B cell (primary cell): ENCODE measurements at regions not wholly inside any gene's neighbourhood (a gene's known extent, or its start where the extent isn't known, plus 50 kb on each side); places are given as distances from the start of the nearest gene placed in this dataset.

Experiments used
- EZH2 ChIP-seq: IDR thresholded peaks from 2 replicates; pipeline ENCODE4 v1.6.1; 2012; ENCODE audit warnings: borderline replicate concordance, low read depth, mild to moderate bottlenecking, moderate library complexity, low read length; ENCODE audit not compliant: insufficient read depth, poor library complexity, severe bottlenecking
- TF ChIP-seq, protein P1 (sequence below): fragments of 200-600 bp; IDR thresholded peaks from one replicate; pipeline ENCODE4 v1.8.0; 2022; ENCODE audit warnings: antibody characterized with exemption, mild to moderate bottlenecking

DNA sequence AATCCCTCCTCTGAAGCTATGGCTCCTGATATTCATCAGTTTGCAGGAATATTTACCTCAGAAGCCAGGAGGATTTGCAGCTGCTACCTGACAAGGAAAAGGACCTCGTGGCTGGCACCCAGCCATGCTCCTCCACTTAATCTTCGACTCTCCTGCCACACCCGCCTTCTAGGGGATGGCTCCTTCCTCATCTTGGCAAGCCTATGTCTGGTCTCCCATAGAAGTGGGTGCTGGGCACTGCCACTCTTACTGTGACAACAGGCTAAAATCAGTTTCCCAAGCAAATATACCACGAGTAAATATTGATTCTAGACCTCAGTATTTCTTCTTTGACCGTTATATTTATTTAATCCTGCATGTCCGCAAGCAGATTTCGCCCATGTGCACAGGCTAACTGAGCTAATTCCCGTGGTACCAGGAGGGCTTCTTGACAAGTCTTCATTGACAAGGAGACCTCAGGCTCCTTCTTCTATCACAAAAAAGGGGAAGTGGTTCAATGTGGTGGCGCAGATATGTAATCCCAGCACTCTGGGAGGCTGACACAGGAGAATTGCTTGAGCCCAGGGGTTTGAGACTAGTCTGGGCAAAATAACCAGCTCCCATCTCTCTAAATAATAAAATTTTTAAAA lies 52.6 kb upstream of the DCTD start:
- TF ChIP-seq, protein P1, sequence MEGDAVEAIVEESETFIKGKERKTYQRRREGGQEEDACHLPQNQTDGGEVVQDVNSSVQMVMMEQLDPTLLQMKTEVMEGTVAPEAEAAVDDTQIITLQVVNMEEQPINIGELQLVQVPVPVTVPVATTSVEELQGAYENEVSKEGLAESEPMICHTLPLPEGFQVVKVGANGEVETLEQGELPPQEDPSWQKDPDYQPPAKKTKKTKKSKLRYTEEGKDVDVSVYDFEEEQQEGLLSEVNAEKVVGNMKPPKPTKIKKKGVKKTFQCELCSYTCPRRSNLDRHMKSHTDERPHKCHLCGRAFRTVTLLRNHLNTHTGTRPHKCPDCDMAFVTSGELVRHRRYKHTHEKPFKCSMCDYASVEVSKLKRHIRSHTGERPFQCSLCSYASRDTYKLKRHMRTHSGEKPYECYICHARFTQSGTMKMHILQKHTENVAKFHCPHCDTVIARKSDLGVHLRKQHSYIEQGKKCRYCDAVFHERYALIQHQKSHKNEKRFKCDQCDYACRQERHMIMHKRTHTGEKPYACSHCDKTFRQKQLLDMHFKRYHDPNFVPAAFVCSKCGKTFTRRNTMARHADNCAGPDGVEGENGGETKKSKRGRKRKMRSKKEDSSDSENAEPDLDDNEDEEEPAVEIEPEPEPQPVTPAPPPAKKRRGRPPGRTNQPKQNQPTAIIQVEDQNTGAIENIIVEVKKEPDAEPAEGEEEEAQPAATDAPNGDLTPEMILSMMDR = no peak
- TF ChIP-seq EZH2 = no peak
